ENCODE measurements at regions not wholly inside any gene's neighbourhood (a gene's known extent, or its start where the extent isn't known, plus 50 kb on each side); places are given as distances from the start of the nearest gene placed in this dataset.

DNA sequence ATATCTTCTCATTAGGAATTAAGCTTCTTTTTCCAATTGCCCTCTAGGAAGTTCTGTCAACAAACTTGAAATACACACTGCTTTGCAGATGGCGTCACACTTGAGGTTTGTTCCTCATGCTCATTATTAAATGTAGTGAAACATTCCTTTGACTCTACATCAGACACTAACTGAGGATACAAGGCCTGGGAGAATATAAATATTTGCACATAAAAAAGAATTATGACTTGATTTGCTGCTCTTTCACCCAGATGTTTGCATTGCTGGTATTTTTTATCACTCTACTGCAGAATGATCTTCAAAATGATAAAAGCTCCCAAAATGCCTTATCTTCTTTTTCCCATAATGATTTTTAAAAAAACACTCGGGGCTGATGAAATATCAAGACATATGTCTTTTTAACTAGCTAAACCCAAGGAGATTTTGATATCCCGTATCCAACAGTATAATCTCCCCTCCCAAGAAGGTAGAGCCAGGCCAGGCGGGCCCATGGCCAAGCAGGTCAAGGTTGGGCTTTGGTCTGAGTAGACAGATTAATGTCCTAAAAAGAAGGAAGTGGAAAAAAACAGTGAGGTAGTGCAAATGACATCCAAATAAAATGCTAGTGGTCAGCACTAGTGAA, 264.6 kb downstream of the HHIPL2 start:
- TF ChIP-seq, protein P1, sequence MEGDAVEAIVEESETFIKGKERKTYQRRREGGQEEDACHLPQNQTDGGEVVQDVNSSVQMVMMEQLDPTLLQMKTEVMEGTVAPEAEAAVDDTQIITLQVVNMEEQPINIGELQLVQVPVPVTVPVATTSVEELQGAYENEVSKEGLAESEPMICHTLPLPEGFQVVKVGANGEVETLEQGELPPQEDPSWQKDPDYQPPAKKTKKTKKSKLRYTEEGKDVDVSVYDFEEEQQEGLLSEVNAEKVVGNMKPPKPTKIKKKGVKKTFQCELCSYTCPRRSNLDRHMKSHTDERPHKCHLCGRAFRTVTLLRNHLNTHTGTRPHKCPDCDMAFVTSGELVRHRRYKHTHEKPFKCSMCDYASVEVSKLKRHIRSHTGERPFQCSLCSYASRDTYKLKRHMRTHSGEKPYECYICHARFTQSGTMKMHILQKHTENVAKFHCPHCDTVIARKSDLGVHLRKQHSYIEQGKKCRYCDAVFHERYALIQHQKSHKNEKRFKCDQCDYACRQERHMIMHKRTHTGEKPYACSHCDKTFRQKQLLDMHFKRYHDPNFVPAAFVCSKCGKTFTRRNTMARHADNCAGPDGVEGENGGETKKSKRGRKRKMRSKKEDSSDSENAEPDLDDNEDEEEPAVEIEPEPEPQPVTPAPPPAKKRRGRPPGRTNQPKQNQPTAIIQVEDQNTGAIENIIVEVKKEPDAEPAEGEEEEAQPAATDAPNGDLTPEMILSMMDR (IDR thresholded peaks at IDR 0.05; ENCODE audit: low read depth, low read length): no peak
- no peak for TF ChIP-seq EZH2phosphoT487 (IDR thresholded peaks at IDR 0.05; ENCODE audit: low read depth)
